Epithelial cell of proximal tubule (primary cell): ENCODE measurements at regions not wholly inside any gene's neighbourhood (a gene's known extent, or its start where the extent isn't known, plus 50 kb on each side); places are given as distances from the start of the nearest gene placed in this dataset.

Experiments used
- DNase-seq: peaks from one replicate; pipeline ENCODE4 v3.0.0-alpha.2; 2011; ENCODE audit warnings: low read depth
- H3K4me3 ChIP-seq: 2 replicates; pipeline ENCODE4 v1.5.1; 2011; ENCODE audit warnings: low read depth, mild to moderate bottlenecking, low read length
- CTCF ChIP-seq: conservative IDR thresholded peaks from 2 replicates; pipeline ENCODE4 v1.5.1; 2012; ENCODE audit warnings: low read depth, mild to moderate bottlenecking, low read length

GRCh38 chr1:217088011-217088410 lies 364.8 kb upstream of the ESRRG start:
- DNase-seq: no peak
- no peak overlapping the region for H3K4me3 ChIP-seq
- TF ChIP-seq CTCF: no peak

- no peak for TF ChIP-seq CTCF
- no peak for DNase-seq
Observed at GRCh38 chr1:217079584-217079983, 356.4 kb upstream of the ESRRG start.

GRCh38 chr1:217078959-217079358 lies 355.7 kb upstream of the ESRRG start:
- TF ChIP-seq CTCF: no peak
- H3K4me3 ChIP-seq: peak overlapping the region; percentile 45
- no peak for DNase-seq

More at GRCh38 chr1:217079584-217079983, 356.4 kb upstream of the ESRRG start:
- H3K4me3 ChIP-seq: no peak overlapping the region

- TF ChIP-seq CTCF: no peak
- H3K4me3 ChIP-seq: peak overlapping the region; percentile 45
- DNase-seq: peak; percentile 66
Observed at GRCh38 chr1:217078078-217078690, 355.0 kb upstream of the ESRRG start.

- no peak for TF ChIP-seq CTCF
- no peak for DNase-seq
- peak overlapping the region; percentile 45 for H3K4me3 ChIP-seq
Observed at GRCh38 chr1:217077426-217077825, 354.2 kb upstream of the ESRRG start.

GRCh38 chr1:217076902-217077301 lies 353.7 kb upstream of the ESRRG start:
- peak; percentile 79 for DNase-seq
- H3K4me3 ChIP-seq: peak overlapping the region; percentile 45
- no peak for TF ChIP-seq CTCF

- H3K4me3 ChIP-seq: no peak overlapping the region
- DNase-seq: no peak
- TF ChIP-seq CTCF: no peak
Observed at GRCh38 chr1:217072926-217073325, 349.7 kb upstream of the ESRRG start.
